Caco-2 (cell line): ENCODE measurements at regions not wholly inside any gene's neighbourhood (a gene's known extent, or its start where the extent isn't known, plus 50 kb on each side); places are given as distances from the start of the nearest gene placed in this dataset.

ENCODE experiments used
- BruUV-seq: library from RNA; stranded (reverse); fragments of 400-500 nt; replicated peaks from 2 replicates; lab custom pipeline; 2021; lab: Mats Ljungman, UMichigan
- CTCF ChIA-PET: fragments of 300-600 bp; sonication (Branson Sonifier 250); formaldehyde crosslinking; loops from one replicate; lab custom pipeline; 2022; ENCODE audit warnings: antibody characterized with exemption; lab: Charles Lee
- POLR2A ChIA-PET: fragments of 300-600 bp; sonication (Branson Sonifier 250); formaldehyde crosslinking; loops from one replicate; lab custom pipeline; 2022; ENCODE audit warnings: antibody characterized with exemption; lab: Charles Lee
- DNase-seq, 2 experiments: peaks; one replicate each; pipeline versions ENCODE4 v3.0.0 to v3.0.0-alpha.2; 2020 to 2022
- H3K27me3 ChIP-seq: replicated peaks from 2 replicates; pipeline ENCODE4 v1.6.0; 2011; ENCODE audit warnings: low read length; ENCODE audit not compliant: control insufficient read depth, insufficient read depth
- H3K36me3 ChIP-seq: 2 replicates; pipeline ENCODE4 v1.5.1; 2011; ENCODE audit warnings: low read length; ENCODE audit not compliant: control insufficient read depth, insufficient read depth
- H3K4me1 ChIP-seq: fragments of 250-450 bp; sonication (Bioruptor Pico); 2 replicates; pipeline ENCODE4 v1.5.1; 2020; ENCODE audit warnings: mild to moderate bottlenecking
- H3K4me3 ChIP-seq: 2 replicates; pipeline ENCODE4 v1.5.1; 2011; ENCODE audit warnings: low read depth, mild to moderate bottlenecking, control low read depth, low read length
- H3K9me3 ChIP-seq: fragments of 250-450 bp; sonication (Bioruptor Pico); 2 replicates; pipeline ENCODE4 v1.5.1; 2020; ENCODE audit warnings: mild to moderate bottlenecking, moderate library complexity
- H3K27ac Mint-ChIP-seq: one replicate; pipeline ENCODE4 v1.8.0; 2022; ENCODE audit warnings: mixed read lengths; ENCODE audit not compliant: unreplicated experiment
- H3K27me3 Mint-ChIP-seq: one replicate; pipeline ENCODE4 v1.8.0; 2022; ENCODE audit warnings: mixed read lengths; ENCODE audit not compliant: insufficient read depth, unreplicated experiment
- H3K36me3 Mint-ChIP-seq: one replicate; pipeline ENCODE4 v1.8.0; 2022; ENCODE audit warnings: mild to moderate bottlenecking, mixed read lengths; ENCODE audit not compliant: insufficient read depth, unreplicated experiment
- H3K4me1 Mint-ChIP-seq: one replicate; pipeline ENCODE4 v1.8.0; 2022; ENCODE audit warnings: low read depth, mixed read lengths; ENCODE audit not compliant: unreplicated experiment
- H3K4me3 Mint-ChIP-seq: one replicate; pipeline ENCODE4 v1.8.0; 2022; ENCODE audit warnings: mild to moderate bottlenecking, moderate library complexity, mixed read lengths; ENCODE audit not compliant: unreplicated experiment
- H3K9me3 Mint-ChIP-seq: one replicate; pipeline ENCODE4 v1.8.0; 2022; ENCODE audit warnings: mixed read lengths; ENCODE audit not compliant: unreplicated experiment
- CTCF ChIP-seq, 2 experiments: fragments of 200-600 bp in 1 of 2; IDR thresholded peaks; 1 replicate in 1 of 2; 2 replicates in 1 of 2; pipeline versions ENCODE4 v1.5.1 to v1.8.0; 2011 to 2022; ENCODE audit warnings: antibody characterized with exemption in 1 of 2, control low read depth in 1 of 2, inconsistent platforms in 1 of 2, low read depth in 1 of 2, low read length in 1 of 2, mild to moderate bottlenecking in 1 of 2, moderate library complexity in 1 of 2; ENCODE audit not compliant: insufficient read depth in 1 of 2, severe bottlenecking in 1 of 2, unreplicated experiment in 1 of 2
- intact Hi-C: fragments of 100-400 bp; cut with micrococcal nuclease; formaldehyde crosslinking; loops from one replicate; pipeline ENCODE4 v1.10.0; 2022; ENCODE audit not compliant: unreplicated experiment

- no peaks in the 10 kb centered on the region for H3K27me3 Mint-ChIP-seq
- H3K9me3 Mint-ChIP-seq, result no peaks in the 10 kb centered on the region
- H3K36me3 ChIP-seq, result no peaks in the 10 kb centered on the region
- POLR2A ChIA-PET, result no interaction called here
- no peaks in the 10 kb centered on the region for H3K4me1 Mint-ChIP-seq
- CTCF ChIA-PET, result no interaction called here
- no peaks in the 10 kb centered on the region for H3K4me1 ChIP-seq
- no TSS peak for BruUV-seq
- intact Hi-C loops, result no loop called here
- no peak overlapping the region for H3K4me3 ChIP-seq
- H3K4me3 Mint-ChIP-seq, result no peak overlapping the region
- no peak overlapping the region for H3K27ac Mint-ChIP-seq
- peak in 1 of 2 experiments; percentile 15 for DNase-seq
- H3K36me3 Mint-ChIP-seq, result no peaks in the 10 kb centered on the region
- no peak for TF ChIP-seq CTCF (IDR thresholded peaks at IDR 0.05; ENCODE audit: insufficient read depth in 1 of 2, low read depth in 1 of 2, low read length in 1 of 2, severe bottlenecking in 1 of 2, unreplicated experiment in 1 of 2)
- H3K27me3 ChIP-seq, result no peaks in the 10 kb centered on the region
- H3K9me3 ChIP-seq, result no peaks in the 10 kb centered on the region
Observed at GRCh38 chr10:128606055-128606454, 479.8 kb upstream of the MKI67 start.

DNA sequence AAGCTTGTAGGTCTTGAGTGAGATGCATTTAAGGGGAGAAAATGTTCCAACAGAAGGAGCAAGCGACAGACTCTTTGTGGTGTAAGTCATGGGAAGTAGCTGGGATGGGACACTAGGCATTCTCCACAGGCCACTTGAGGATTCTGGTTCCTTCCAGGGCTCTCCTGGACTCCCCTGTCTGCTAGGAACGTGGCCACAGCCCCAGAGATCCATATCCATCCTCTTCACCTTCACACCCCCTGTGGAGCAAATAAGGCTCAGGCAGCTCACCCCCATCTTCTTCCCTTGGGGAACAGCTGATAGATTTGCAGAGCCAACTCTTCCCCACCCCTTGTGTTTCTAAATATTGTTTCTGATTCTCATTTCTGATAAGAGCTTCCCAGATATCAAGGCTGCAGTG, 482.6 kb upstream of the MKI67 start:
- no peak for TF ChIP-seq CTCF (IDR thresholded peaks at IDR 0.05; ENCODE audit: insufficient read depth in 1 of 2, low read depth in 1 of 2, low read length in 1 of 2, severe bottlenecking in 1 of 2, unreplicated experiment in 1 of 2)
- intact Hi-C loops, result no loop called here

GRCh38 chr10:128609460-128609859, 483.2 kb upstream of the MKI67 start:
- Histone ChIP-seq H3K4me1 (no peaks in the 10 kb centered on the region), H3K27me3 (no peaks in the 10 kb centered on the region), H3K36me3 (no peaks in the 10 kb centered on the region), H3K9me3 (no peaks in the 10 kb centered on the region), H3K4me3 (no peak overlapping the region)
- CTCF ChIA-PET, result no interaction called here
- Mint-ChIP-seq H3K27ac (no peak overlapping the region), H3K27me3 (no peaks in the 10 kb centered on the region), H3K4me3 (no peak overlapping the region), H3K4me1 (no peaks in the 10 kb centered on the region), H3K9me3 (no peaks in the 10 kb centered on the region), H3K36me3 (no peaks in the 10 kb centered on the region)
- no TSS peak for BruUV-seq
- no peak for TF ChIP-seq CTCF (IDR thresholded peaks at IDR 0.05; ENCODE audit: insufficient read depth in 1 of 2, low read depth in 1 of 2, low read length in 1 of 2, severe bottlenecking in 1 of 2, unreplicated experiment in 1 of 2)
- no peak for DNase-seq
- intact Hi-C loops, result no loop called here
- POLR2A ChIA-PET, result no interaction called here

More for the DNA sequence above, 482.6 kb upstream of the MKI67 start:
- Mint-ChIP-seq H3K36me3 (no peaks in the 10 kb centered on the region), H3K27ac (no peak overlapping the region), H3K4me1 (no peaks in the 10 kb centered on the region), H3K9me3 (no peaks in the 10 kb centered on the region), H3K4me3 (no peak overlapping the region), H3K27me3 (no peaks in the 10 kb centered on the region)
- H3K27me3 ChIP-seq, result no peaks in the 10 kb centered on the region
- H3K4me3 ChIP-seq, result no peak overlapping the region
- POLR2A ChIA-PET, result no interaction called here
- BruUV-seq, result no TSS peak
- H3K9me3 ChIP-seq, result no peaks in the 10 kb centered on the region
- H3K4me1 ChIP-seq, result no peaks in the 10 kb centered on the region
- no peak for DNase-seq
- CTCF ChIA-PET, result no interaction called here
- no peaks in the 10 kb centered on the region for H3K36me3 ChIP-seq
